GM19023 (cell line): ENCODE measurements at regions not wholly inside any gene's neighbourhood (a gene's known extent, or its start where the extent isn't known, plus 50 kb on each side); places are given as distances from the start of the nearest gene placed in this dataset.

Source experiments
- ATAC-seq: cut with Tn5 transposase; IDR thresholded peaks from one replicate; pipeline ENCODE4 v1.9.1; 2021; ENCODE audit warnings: mild to moderate bottlenecking, moderate library complexity; ENCODE audit not compliant: unreplicated experiment

- no peak for ATAC-seq
Measured at GRCh38 chr2:144217853-144218633, 301.9 kb downstream of the ZEB2 start.

- no peak for ATAC-seq
Measured at GRCh38 chr2:144215701-144216675, 303.9 kb downstream of the ZEB2 start.

GRCh38 chr2:144215207-144215606 lies 304.7 kb downstream of the ZEB2 start:
- no peak for ATAC-seq

GRCh38 chr2:144213797-144214196 lies 306.1 kb downstream of the ZEB2 start:
- peak; percentile 89 for ATAC-seq

- ATAC-seq, result no peak
Measured at GRCh38 chr2:144211826-144212225, 308.1 kb downstream of the ZEB2 start.

- ATAC-seq, result no peak
Measured at GRCh38 chr2:144211065-144211464, 308.9 kb downstream of the ZEB2 start.

- ATAC-seq, result no peak
Measured at GRCh38 chr2:144210076-144210475, 309.8 kb downstream of the ZEB2 start.

- no peak for ATAC-seq
Measured at GRCh38 chr2:144208924-144209323, 311.0 kb downstream of the ZEB2 start.

- ATAC-seq, result no peak
Measured at GRCh38 chr2:144206019-144206418, 313.9 kb downstream of the ZEB2 start.

GRCh38 chr2:144201868-144202468 lies 318.0 kb downstream of the ZEB2 start:
- no peak for ATAC-seq

- no peak for ATAC-seq
Measured at GRCh38 chr2:144201126-144201525, 318.8 kb downstream of the ZEB2 start.

GRCh38 chr2:144198116-144198515 lies 321.8 kb downstream of the ZEB2 start:
- no peak for ATAC-seq

GRCh38 chr2:144194326-144195071 lies 325.4 kb downstream of the ZEB2 start:
- no peak for ATAC-seq

GRCh38 chr2:144190908-144191605 lies 328.9 kb downstream of the ZEB2 start:
- ATAC-seq, result no peak

- ATAC-seq, result peak; percentile 99
Measured at GRCh38 chr2:144183727-144184126, 336.2 kb downstream of the ZEB2 start.

GRCh38 chr2:144181001-144181400 lies 338.9 kb downstream of the ZEB2 start:
- ATAC-seq, result no peak

- no peak for ATAC-seq
Measured at GRCh38 chr2:144180131-144180530, 339.8 kb downstream of the ZEB2 start.

- no peak for ATAC-seq
Measured at GRCh38 chr2:144170179-144170578, 349.7 kb downstream of the ZEB2 start.

- ATAC-seq, result no peak
Measured at GRCh38 chr2:144166743-144167142, 353.2 kb downstream of the ZEB2 start.

GRCh38 chr2:144165599-144166250 lies 354.2 kb downstream of the ZEB2 start:
- no peak for ATAC-seq
